Colon (tissue), 2 donors: ENCODE measurements at regions not wholly inside any gene's neighbourhood (a gene's known extent, or its start where the extent isn't known, plus 50 kb on each side); places are given as distances from the start of the nearest gene placed in this dataset.

Source experiments
- FAIRE-seq: peaks from 2 replicates; lab custom pipeline; 2012; peaks lifted over from hg19 to GRCh38; lab: Jason Lieb, UNC
- donor health status: control.
- donor health status: control.

DNA sequence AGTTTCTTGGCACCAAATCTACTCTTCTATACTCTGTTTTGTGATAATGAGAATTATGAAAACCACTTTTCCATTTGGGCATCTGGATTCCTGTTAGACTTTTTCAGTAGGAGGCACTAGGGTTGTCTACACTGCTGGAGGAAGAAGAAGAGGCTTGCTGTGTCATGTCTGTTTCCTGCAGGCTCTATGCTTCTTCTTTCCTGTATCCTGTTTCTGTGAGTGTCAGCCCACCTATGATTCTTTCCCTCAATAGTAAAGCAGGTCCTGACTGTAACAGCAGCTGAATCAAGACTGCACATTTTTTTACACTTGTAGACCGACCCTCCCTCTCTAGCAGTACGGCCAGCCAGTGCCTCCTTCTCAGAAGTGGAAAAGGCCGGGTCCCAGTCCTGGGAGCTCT, 603.9 kb downstream of the HDGFL1 start:
- FAIRE-seq: no peak

DNA sequence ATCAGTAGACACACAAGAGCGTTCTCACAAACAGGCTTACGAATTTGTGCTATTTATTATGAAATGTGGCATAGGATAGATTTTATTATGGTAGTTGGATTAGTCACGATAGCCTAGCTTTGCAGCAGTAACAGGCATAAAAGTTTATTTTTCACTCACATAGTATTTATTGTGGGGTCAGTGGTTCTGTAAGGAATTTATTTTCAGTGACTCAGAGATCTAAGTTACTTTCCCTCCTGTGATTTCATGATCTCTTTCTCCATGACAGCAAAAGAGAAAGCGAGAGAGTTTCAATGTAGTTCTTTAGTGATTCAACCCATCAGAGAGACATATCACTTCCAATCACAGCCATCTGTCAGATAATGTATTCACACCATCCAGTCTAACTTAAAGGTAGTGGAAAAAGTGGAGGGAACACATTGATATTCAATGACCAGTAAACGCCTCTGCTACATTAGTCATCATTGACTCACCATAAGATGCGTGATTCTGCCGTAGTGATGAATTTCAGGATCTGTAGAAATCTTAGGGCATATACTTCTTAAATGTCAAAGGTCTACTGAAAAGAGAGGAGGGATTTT, 605.5 kb downstream of the HDGFL1 start:
- FAIRE-seq: no peak

DNA sequence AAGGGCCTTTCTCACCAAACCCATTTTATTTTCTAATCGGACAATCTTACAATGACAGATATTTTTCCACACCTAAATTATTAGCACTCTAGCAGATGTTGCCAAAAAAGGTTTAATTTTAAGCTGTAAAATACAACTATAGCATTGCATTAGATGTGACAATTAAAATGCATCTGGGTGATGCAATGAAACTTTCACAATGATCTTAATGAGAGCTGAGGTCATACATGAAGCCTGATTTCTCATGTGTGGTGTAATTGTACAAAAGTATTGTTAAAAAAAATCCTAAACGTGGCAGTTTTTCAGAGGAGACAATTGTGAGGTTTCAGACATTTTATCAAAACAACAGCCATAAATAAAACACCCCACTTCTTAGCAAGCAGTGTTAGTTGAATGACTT, 606.0 kb downstream of the HDGFL1 start:
- no peak for FAIRE-seq

DNA sequence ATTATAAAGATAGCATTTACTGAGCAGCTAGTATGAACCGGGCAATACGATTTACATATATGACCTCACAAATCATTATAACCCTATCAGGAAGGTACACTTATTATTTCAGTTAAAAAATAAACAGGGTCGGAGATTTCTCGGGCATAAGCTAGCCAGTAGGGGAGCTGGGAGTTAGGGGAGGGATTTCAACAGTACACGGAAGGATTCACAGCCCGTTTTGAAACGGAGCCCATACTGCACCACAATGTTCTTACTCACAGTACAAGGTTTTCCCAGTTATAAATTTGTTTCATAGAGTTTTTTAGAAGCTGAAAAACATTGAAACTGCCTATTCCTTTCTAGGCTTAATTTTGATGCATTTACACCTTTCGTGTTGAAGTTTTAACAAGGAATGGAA, 607.1 kb downstream of the HDGFL1 start:
- FAIRE-seq: no peak

DNA sequence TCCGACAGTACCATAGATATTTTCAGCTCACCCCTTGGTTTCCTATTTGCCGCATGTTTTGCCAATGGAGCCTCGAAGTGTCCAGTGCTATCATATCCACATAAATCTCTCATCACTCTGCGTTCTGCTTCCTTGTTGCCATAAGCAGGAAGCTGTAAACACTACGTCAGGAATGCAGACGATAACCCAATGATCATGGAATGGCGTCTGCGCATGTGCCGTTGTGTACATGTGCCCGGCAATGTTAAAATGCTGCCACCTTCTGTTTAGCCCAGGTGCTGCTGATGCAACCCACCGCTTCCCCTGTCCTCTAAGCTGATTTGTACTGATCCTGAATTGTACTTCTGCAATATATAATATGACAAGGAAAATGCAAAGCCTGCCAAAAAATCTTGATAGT, 607.5 kb downstream of the HDGFL1 start:
- no peak for FAIRE-seq

DNA sequence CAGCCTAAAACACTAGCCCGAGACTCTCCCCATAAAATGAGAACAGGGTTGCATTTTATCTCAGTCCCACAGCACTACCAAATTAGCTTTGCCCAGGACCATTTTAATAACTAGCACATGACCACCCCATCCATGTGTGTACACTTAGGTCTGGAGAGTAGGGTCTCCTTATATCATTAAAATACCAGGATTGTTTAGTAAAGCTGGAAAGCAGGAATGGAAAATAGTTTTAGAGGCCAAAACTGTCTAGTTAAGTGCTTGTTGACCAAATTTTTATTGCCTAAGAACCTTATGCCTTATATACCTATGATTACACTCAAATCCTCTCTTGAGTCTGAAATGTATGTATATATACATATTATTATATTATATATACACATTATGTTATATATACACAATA, 608.4 kb downstream of the HDGFL1 start:
- no peak for FAIRE-seq

DNA sequence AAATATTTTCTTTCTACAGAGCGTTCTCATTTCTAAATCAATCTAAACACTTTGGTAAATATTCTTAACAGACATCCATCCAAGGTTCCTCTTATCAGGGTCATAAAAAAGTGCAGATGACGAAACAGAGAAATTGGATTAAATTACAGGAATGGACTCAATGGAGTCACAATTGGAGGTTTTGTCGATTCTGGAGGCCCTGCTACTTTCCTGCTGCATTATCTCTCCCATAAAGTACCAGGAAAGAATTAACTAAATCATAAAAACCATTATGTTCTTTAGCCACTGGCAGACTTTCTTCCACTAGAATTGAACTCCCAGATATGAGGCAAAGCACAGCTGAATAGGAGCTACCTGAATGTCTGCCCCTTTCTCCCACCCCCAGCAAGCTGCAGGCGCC, 610.6 kb downstream of the HDGFL1 start:
- no peak for FAIRE-seq

DNA sequence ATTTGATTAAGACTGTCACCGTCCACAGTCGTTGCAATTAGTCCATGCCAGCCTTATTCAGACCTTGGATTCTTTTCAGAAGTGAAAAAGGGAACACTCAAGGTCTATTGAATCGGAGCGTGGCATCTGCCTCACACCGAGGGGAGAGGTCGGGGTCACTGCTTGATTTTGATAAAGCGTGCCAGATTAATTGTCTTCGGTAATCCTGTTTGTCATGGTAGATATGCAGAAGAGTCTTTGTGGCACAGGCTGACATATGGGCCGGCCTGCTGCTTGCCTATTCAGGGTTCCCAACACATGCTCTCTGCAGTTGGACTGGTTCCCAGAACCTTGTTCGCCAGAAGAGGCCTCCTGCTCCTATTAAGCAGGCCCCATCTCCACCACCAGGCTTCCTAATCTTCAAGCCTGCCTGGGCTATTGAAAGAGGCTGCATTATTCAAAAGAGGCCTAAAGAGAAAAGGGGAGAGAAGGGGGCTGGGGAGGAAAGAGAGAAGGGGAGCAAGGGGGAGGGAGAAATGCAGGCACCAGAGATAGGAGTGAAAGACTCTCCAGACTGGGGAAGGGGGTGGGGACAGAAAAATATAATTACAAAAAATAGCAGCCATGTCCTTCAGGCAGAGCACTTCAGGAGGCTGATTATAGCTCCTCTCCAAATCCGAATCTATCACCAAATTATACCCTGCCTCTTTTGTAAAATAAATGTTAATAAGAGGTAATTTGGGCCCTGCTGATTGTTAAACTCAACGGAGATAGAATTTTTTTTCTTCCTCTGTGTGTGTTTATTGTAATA, 611.3 kb downstream of the HDGFL1 start:
- no peak for FAIRE-seq

DNA sequence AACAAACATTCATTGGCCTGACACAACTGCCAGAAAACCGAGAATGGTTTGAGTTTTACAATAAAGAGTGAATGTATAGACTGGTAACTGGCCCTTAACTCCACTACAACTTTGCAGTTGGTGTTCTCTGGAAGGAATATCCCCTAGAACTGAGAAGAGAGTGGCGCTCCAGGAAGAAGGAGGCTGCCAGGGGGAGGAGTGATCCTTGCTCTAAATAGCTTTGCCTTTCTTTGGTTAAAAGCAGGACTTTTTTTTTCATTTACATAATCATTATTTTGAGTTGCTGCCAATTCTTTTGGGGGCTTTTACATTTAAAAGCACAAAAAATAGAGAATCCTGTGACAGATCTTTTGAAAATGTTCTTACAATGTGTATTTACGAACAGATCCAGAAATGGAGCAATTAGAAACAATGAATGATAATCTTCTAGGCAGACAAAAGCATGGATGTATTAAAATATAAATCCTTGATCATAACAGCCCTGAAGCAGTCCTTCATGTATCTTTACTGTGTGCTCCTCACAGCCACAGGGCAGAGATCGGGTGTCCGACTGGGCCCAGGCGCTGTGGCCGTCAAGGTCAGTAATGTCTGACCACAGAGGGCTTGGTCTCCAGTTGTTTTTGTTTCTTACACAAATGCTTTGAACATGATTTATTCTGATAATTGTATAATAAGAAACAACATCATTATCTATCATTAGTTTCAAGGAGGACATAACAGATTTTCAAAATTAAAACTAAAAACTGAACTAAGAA, 612.2 kb downstream of the HDGFL1 start:
- FAIRE-seq: no peak

DNA sequence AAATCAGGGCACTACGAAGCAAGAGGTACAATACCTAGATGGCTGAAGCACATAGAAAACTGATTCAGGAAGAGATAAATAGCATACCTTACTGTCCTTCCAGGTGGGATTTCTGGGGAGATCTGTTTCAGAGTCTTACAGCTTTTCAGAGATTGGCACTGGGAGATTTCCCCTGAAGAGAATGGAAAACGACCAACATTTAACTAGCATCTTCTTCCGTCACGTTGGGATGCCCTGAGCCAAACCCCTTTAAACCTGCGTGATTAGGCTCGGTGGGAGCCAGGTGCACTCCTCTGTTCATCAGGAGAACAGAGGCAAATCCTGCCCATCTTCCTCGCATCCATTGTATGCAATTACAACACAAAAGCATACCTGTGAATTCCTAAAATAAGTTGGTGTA, 614.5 kb downstream of the HDGFL1 start:
- FAIRE-seq: no peak

DNA sequence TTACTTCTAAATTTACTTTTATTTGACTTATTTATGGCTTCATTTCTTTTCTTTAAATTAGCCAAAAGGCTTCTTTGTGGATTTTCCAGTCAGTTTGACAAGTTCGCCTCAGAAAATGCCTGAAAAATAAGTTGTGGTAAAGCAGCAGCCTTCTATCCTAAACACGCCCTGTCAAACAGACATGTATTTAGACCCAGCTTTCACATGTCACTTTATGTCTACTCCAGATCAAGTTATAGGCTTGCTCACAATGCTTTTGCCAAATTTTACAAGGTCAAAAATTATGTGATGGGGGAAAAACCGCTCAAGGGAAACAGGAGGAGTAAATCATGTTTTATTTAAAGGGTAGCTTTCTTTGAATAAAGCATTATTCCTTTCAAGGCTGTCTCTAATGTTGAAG, 615.0 kb downstream of the HDGFL1 start:
- FAIRE-seq: no peak

DNA sequence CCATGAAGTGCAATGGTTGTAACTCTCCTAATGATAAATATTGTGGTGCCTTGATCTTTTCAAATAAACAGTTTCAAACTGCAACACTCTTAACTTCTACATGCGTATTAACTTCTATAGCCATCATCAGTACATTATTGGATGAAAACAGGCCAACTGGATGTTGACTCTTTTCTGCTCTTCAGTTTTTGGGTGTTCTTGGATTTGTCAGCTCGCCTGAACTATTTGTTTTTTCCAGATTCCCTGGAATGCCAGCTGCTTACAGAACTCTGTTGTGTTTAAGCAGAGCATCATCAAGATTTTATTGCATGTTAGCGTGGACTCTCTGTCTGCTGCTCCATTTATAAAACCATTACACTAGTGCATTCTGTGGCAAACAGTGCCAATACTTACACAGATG, 626.1 kb downstream of the HDGFL1 start:
- FAIRE-seq: no peak

DNA sequence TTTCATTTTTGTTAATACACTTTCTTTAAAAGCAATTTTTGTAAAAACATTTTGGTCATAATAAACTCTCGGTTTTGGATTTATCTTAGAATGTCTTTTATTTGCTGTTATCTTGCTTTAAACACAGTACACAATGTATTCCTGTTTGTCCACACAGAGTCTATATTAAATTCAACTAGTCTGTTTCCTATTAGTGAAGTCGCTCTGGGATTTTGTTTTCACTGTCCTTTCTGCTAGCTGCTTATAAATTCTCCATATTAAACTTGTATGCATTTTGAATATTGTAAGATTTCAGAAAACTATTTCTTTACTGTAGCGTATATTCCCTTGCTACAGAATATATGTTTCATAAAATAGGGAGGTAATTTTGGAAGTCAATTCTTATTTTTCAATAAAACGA, 630.2 kb downstream of the HDGFL1 start:
- no peak for FAIRE-seq

DNA sequence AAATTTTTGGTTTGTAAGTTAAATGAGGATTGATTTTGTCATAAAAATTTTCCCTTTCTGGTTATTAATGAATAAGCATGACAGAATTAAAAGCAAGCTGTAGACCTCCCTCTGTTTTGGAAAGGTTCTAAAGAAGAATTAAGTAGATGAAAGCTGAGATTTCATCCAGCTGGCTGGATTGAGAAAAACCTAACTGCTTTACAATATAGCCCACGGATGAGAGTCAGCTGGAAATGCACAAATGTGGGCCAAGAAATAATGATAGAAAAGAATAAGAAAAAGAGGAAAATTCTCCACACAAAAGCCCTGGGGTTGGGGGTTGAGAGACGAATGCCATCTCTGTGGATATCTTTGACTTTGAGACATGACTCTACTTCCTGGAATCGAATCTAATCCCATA, 631.6 kb downstream of the HDGFL1 start:
- FAIRE-seq: no peak

DNA sequence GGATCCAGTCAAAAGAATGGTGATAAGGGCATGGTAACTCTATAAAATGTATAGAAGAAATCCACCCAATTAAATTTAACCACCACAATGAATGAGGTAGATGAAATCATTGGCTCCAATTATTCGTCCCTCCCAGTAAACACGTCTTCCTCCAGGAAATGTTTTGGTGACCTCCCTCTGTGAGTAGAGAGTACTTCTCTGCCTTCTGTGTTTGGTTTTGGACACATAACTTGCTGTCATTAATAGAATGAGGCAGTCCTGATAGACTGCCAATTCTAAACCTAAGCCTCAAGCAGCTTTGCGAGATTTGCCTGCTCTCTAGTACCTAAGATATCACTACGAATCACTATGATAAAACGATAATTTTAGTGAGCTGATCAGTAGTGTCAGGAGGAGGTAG, 632.8 kb downstream of the HDGFL1 start:
- no peak for FAIRE-seq

DNA sequence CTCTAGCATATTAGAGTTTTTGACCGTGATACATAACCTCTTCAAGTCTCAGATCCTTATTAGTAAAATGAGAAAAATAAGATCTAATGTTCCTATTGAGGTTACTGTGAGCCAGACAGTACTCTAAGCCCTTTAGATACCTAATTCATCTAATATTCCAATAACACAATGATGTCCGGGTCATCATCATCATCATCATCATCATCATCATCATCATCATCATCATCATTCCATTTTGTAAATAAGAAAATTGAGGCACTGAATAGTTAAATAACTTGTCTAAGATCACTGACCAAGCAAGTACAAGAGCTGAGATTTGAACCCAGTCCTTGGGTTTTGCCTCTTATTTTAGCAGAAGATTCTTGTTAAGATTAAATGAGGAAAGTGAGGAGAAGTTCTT, 643.0 kb downstream of the HDGFL1 start:
- no peak for FAIRE-seq

DNA sequence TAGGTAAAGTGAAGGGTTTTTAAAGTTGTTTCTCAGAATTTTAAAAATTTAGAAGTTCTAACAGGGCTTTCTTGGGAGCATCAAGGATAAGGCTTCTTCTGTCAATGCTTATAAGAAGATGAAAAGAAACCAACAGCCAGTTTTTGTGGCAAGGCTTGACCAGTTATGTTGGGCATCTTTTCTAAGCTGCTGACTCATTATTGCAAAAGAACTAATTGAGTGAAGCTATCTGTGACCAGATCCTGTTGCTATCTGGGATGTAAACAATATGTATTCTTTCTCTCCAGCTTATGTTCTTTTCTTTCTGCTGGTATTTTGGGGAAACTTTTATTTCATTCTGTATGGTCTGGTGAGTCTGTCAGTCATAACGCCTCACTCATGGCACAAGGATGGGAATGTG, 643.8 kb downstream of the HDGFL1 start:
- FAIRE-seq: no peak

DNA sequence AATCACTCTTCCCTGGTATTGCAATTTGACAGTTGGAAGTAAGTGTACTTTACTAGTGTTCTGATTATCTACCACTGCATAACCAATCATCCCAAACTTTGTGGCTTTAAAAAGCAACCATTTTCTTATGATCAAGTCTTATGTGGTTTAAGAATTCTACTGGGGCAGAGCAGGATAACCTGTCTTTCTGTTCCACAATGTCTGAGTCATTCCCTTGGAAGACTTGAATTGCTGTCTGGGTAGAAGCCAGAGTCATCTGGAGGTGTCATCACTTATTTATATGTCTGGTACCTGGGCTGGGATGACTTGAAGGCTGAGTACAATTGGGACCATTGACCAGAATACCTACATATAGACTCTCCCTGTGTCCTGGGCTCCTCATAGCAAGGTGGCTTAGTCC, 644.3 kb downstream of the HDGFL1 start:
- no peak for FAIRE-seq

DNA sequence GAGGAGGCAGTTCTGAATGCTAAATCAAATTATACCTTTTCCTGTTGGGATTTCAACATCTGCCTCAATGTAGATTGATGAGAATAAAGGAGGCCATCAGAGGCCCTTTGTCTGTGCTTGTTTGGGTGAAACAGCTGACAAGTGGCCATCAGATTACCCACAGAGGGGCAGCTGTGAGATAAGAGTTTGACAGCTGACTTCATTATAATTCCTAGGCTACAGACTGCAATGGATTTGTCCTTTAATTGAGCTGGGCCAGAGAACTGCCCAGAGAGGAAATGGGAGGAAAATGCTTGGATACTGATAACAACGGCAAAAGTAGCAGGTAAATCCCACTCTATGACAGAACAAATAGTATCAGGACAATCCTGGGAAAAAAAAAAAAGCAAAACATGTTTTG, 649.4 kb downstream of the HDGFL1 start:
- FAIRE-seq: no peak

DNA sequence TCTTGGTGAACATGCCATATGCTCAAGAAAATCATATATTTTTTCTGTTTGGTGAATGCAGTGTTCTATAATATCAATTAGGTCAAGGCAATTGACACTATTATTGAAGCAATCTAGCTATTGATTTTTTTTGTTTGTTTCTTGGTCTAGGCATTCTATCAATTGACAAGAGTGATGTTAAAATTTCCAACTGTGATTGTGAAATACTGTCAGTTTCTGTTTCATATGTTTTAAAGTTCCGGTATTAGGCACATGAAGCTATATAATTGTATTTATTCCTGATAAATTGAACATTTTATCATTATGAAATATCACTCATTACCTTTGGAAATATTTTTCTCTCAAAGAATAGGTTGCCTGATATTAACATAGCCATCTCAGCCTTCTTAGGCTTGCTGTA, 653.4 kb downstream of the HDGFL1 start:
- FAIRE-seq: no peak

DNA sequence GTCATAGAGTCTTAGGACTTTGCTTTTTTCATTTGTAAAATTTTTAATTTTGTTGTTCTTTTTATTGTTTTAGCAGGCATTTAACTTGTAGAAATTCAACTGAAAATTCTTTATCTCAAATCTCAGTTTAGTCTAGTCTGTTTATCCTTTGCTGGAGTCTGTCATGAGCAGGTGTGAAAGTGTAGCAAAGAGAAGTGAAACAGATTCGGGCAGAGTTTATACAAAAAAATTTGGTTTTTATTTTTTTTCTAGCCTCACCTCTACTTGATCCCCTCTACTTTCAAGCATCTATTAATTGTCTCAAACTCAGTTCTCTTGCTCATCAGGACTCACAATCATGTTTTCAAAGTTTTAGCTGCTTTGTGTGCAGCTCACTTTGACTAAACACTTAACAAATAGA, 655.2 kb downstream of the HDGFL1 start:
- no peak for FAIRE-seq

DNA sequence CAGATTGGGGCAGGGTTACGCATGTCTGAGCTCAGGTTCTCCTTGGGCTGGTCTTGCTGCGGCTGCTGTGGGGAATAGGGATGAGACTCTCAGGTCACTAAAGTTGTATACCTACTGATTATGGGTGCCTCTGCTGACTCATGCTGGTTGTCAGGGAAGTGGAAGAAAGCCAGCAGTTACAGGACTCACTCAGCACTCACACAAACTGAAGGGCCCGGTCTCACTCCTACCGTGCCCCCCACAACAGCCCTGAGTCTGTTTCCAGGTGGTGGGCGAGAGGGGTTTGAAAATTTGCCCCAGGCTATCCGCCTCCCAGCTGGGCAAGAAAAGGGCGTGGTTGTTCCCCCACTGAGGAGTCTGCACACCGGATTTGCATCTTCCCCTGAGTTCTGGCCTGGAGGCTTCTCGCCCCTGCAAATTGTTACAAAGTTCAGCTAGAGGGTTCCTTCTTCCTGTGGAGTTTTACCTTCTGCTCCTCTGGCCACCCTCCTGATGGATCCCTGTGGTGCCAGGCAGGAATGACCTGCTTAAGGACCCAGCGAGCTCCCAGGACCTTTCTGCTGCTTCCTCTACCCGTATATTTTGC, 659.2 kb downstream of the HDGFL1 start:
- no peak for FAIRE-seq

DNA sequence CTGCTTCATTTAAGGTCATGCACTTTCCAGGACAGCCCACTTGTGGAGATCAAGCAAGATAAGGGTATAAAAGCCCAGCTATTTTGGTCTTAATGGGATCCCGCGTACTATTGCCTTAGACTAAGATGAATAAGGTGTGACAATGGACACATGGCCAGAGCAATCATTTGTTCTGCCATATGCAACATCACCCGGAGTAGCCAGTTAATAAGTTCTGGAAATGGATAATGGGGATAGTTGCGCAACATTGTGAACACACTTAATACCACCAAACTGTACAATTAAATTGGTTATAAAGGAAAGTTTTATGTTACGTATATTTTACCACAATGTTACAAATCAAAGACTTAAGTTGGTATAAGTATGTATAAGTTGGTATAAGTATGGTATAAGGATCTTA, 674.5 kb downstream of the HDGFL1 start:
- no peak for FAIRE-seq
